MM.1S (cell line): ENCODE measurements at regions not wholly inside any gene's neighbourhood (a gene's known extent, or its start where the extent isn't known, plus 50 kb on each side); places are given as distances from the start of the nearest gene placed in this dataset.

Experiments used
- DNase-seq: peaks from one replicate; pipeline ENCODE4 v3.0.0-alpha.2; 2015
- H2AFZ ChIP-seq: fragments of 300-600 bp; sonication (generic); 2 replicates; pipeline ENCODE4 v1.6.0; 2016; ENCODE audit warnings: antibody characterized with exemption, low read length
- H3F3A ChIP-seq: fragments of 300-600 bp; sonication (generic); 2 replicates; pipeline ENCODE4 v1.6.1; 2016; ENCODE audit warnings: mild to moderate bottlenecking, antibody characterized with exemption, low read length, moderate library complexity, mixed read lengths; ENCODE audit not compliant: insufficient read depth
- H3K27ac ChIP-seq: fragments of 300-600 bp; sonication (generic); 2 replicates; pipeline ENCODE4 v1.5.1; 2016; ENCODE audit warnings: mild to moderate bottlenecking, low read length
- H3K27me3 ChIP-seq: fragments of 300-600 bp; sonication (generic); replicated peaks from 2 replicates; pipeline ENCODE4 v1.6.0; 2016; ENCODE audit warnings: low read length; ENCODE audit not compliant: insufficient read depth
- H3K36me3 ChIP-seq: fragments of 300-600 bp; sonication (generic); replicated peaks from 2 replicates; pipeline ENCODE4 v1.6.1; 2016; ENCODE audit warnings: mild to moderate bottlenecking, low read length, mixed read lengths; ENCODE audit not compliant: insufficient read depth
- H3K4me1 ChIP-seq: fragments of 300-600 bp; sonication (generic); 2 replicates; pipeline ENCODE4 v1.6.1; 2016; ENCODE audit warnings: low read length, mixed read lengths
- H3K4me2 ChIP-seq: fragments of 300-600 bp; sonication (generic); 2 replicates; pipeline ENCODE4 v1.6.0; 2016; ENCODE audit warnings: low read depth, low read length
- H3K4me3 ChIP-seq: fragments of 300-600 bp; sonication (generic); 2 replicates; pipeline ENCODE4 v1.5.1; 2016; ENCODE audit warnings: low read length, mixed read lengths
- H3K79me2 ChIP-seq: fragments of 300-600 bp; sonication (generic); 2 replicates; pipeline ENCODE4 v1.6.1; 2016; ENCODE audit warnings: mixed run types, low read length, mixed read lengths
- H3K9ac ChIP-seq: fragments of 300-600 bp; sonication (generic); 2 replicates; pipeline ENCODE4 v1.6.1; 2016; ENCODE audit warnings: low read length, mixed read lengths
- H3K9me2 ChIP-seq: fragments of 300-600 bp; sonication (generic); replicated peaks from 2 replicates; pipeline ENCODE4 v1.6.1; 2016; ENCODE audit warnings: mild to moderate bottlenecking, low read length, mixed read lengths; ENCODE audit not compliant: insufficient read depth
- H3K9me3 ChIP-seq: fragments of 300-600 bp; sonication (generic); replicated peaks from 2 replicates; pipeline ENCODE4 v1.6.1; 2016; ENCODE audit warnings: mild to moderate bottlenecking, low read length, mixed read lengths; ENCODE audit not compliant: insufficient read depth
- H4K20me1 ChIP-seq: fragments of 300-600 bp; sonication (generic); 2 replicates; pipeline ENCODE4 v1.6.1; 2016; ENCODE audit warnings: mild to moderate bottlenecking, low read length, moderate library complexity, mixed read lengths; ENCODE audit not compliant: insufficient read depth
- EZH2 ChIP-seq: fragments of 300-600 bp; sonication (generic); optimal IDR thresholded peaks from 2 replicates; pipeline ENCODE3; 2017; ENCODE audit warnings: low read depth, mild to moderate bottlenecking, antibody characterized with exemption, low read length, mixed read lengths
- EZH2phosphoT487 ChIP-seq: fragments of 300-600 bp; sonication (generic); IDR thresholded peaks from 2 replicates; pipeline ENCODE4 v1.6.1; 2018; ENCODE audit warnings: antibody characterized with exemption, low read length
- TF ChIP-seq, protein P1 (sequence below): fragments of 300-600 bp; sonication (generic); IDR thresholded peaks from 2 replicates; pipeline ENCODE4 v1.5.1; 2016; ENCODE audit warnings: antibody characterized with exemption, low read length, mixed read lengths

DNA sequence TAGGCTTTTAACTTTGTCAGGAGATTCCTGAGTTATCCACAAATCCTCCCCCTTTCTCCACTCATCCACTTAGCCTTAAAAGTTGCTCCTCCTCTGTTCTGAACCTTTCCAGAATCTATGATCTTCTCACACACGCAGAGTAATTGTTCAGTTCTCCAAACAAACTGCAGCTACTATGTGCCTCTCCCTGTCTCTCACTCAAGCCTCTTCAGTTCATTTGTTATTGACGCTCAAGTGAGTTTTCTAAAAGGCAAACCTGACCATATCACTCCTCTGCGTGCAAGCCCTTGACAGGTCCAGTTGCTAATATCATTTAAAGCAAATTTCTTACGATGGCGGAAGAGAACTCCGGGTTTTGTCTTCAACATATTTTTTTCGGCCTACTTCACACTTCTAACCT, 1169.7 kb upstream of the TENM4 start:
- Histone ChIP-seq H4K20me1 (no peaks in the 10 kb centered on the region), H3K27ac (no peak overlapping the region), H3K9me3 (no peaks in the 10 kb centered on the region), H3K9ac (no peak overlapping the region), H3K4me3 (no peak overlapping the region), H3K9me2 (no peaks in the 10 kb centered on the region), H3K4me2 (no peak overlapping the region), H3K27me3 (no peaks in the 10 kb centered on the region), H3F3A (no peaks in the 10 kb centered on the region), H3K79me2 (no peaks in the 10 kb centered on the region), H3K36me3 (no peaks in the 10 kb centered on the region), H2AFZ (no peak overlapping the region), H3K4me1 (no peaks in the 10 kb centered on the region)
- DNase-seq: no peak
- no peak for TF ChIP-seq EZH2
- TF ChIP-seq, protein P1, sequence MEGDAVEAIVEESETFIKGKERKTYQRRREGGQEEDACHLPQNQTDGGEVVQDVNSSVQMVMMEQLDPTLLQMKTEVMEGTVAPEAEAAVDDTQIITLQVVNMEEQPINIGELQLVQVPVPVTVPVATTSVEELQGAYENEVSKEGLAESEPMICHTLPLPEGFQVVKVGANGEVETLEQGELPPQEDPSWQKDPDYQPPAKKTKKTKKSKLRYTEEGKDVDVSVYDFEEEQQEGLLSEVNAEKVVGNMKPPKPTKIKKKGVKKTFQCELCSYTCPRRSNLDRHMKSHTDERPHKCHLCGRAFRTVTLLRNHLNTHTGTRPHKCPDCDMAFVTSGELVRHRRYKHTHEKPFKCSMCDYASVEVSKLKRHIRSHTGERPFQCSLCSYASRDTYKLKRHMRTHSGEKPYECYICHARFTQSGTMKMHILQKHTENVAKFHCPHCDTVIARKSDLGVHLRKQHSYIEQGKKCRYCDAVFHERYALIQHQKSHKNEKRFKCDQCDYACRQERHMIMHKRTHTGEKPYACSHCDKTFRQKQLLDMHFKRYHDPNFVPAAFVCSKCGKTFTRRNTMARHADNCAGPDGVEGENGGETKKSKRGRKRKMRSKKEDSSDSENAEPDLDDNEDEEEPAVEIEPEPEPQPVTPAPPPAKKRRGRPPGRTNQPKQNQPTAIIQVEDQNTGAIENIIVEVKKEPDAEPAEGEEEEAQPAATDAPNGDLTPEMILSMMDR: no peak
- TF ChIP-seq EZH2phosphoT487: no peak

DNA sequence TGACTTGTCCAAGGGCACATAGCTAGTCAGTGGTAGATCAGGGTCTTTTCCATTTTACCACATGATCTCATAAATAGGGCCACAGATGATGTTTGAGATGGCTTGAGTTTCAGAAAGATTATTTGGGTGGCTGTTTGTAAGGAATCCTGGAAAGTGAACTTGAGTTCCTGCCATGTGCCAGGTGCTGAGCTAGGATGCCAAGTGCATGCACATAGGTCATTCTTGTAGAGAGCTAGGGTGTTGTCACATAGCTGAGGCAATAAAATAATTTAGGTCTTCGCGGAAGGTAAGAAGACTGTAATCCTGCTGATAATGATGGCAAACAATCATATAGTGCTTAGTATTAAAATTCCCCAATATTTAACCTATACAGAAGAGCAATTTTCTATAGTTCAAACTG, 1162.6 kb upstream of the TENM4 start:
- H3K4me3 ChIP-seq: no peak overlapping the region
- no peak for DNase-seq
- no peak overlapping the region for H2AFZ ChIP-seq

DNA sequence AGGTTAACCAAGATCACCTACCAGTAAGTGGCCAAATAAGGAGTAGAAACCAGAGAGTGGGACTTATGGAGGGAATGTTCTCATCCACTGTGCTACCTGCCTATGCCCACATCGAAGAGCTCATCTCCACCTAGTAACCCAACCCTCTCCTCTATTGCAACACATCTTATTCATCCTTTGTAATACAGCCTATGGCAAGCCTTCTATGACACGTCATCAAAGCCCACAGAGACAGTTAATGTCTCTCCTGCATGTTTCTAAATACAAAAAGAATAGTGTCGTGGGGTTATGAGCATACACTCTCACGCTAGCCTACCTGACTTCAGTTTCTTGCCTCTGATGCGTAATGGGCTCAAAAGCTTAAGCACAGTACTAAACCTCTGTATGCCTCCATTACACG, 1158.1 kb upstream of the TENM4 start:
- DNase-seq: no peak

More for the DNA sequence above, 1162.6 kb upstream of the TENM4 start:
- TF ChIP-seq, protein P1: no peak
- no peak for TF ChIP-seq EZH2
- no peak for TF ChIP-seq EZH2phosphoT487
- Histone ChIP-seq H3K27me3 (no peaks in the 10 kb centered on the region), H3K4me1 (no peaks in the 10 kb centered on the region), H3K4me2 (no peak overlapping the region), H4K20me1 (no peaks in the 10 kb centered on the region), H3F3A (no peaks in the 10 kb centered on the region), H3K79me2 (no peaks in the 10 kb centered on the region), H3K9me3 (no peaks in the 10 kb centered on the region), H3K9me2 (no peaks in the 10 kb centered on the region), H3K27ac (no peak overlapping the region), H3K36me3 (no peaks in the 10 kb centered on the region), H3K9ac (no peak overlapping the region)

More for the DNA sequence above, 1158.1 kb upstream of the TENM4 start:
- no peaks in the 10 kb centered on the region for H3K9me2 ChIP-seq
- H3F3A ChIP-seq: no peaks in the 10 kb centered on the region
- no peak overlapping the region for H3K9ac ChIP-seq
- H2AFZ ChIP-seq: no peak overlapping the region
- no peaks in the 10 kb centered on the region for H3K4me1 ChIP-seq
- no peaks in the 10 kb centered on the region for H3K36me3 ChIP-seq
- no peaks in the 10 kb centered on the region for H4K20me1 ChIP-seq
- no peak overlapping the region for H3K27ac ChIP-seq
- TF ChIP-seq EZH2phosphoT487: no peak
- TF ChIP-seq, protein P1: no peak
- no peak for TF ChIP-seq EZH2
- H3K9me3 ChIP-seq: no peaks in the 10 kb centered on the region
- no peaks in the 10 kb centered on the region for H3K27me3 ChIP-seq
- no peak overlapping the region for H3K4me2 ChIP-seq
- H3K79me2 ChIP-seq: no peaks in the 10 kb centered on the region
- H3K4me3 ChIP-seq: no peak overlapping the region
